ENCODE measurements at regions not wholly inside any gene's neighbourhood (a gene's known extent, or its start where the extent isn't known, plus 50 kb on each side); places are given as distances from the start of the nearest gene placed in this dataset.

- 87 to 92% (median 91%) methylated on average over 8 of the region's 8 CpGs for WGBS, 3 donors
These were observed 385.6 kb downstream of the UQCRFS1 start for GRCh38 chr19:28827382-28827781.

GRCh38 chr19:28823338-28823961, 389.5 kb downstream of the UQCRFS1 start:
- WGBS, 3 donors, result 55 to 81% (median 77%) methylated on average over 11 of the region's 11 CpGs
- H3K9me3 ChIP-seq, result no peaks in the 10 kb centered on the region
- no peak overlapping the region for H3K27ac ChIP-seq
- no peak overlapping the region for H3K4me3 ChIP-seq
- intact Hi-C loops (cut with DNase I), result no loop called here
- no peaks in the 10 kb centered on the region for H3K36me3 ChIP-seq (ENCODE audit: insufficient read depth in 1 of 2, low read depth in 1 of 2)
- ATAC-seq (no peak), DNase-seq (no peak)
- H3K4me1 ChIP-seq, result no peaks in the 10 kb centered on the region
- peaks cover 0 to 3% (median 0%) of the 10 kb centered on the region in 3 donors for H3K27me3 ChIP-seq (ENCODE audit: insufficient read depth in 3 of 3, low read length in 2 of 3)
- no peak for TF ChIP-seq CTCF (IDR thresholded peaks at IDR 0.05)

More at GRCh38 chr19:28827382-28827781, 385.6 kb downstream of the UQCRFS1 start:
- peaks cover 0 to 3% (median 0%) of the 10 kb centered on the region in 3 donors for H3K27me3 ChIP-seq (ENCODE audit: insufficient read depth in 3 of 3, low read length in 2 of 3)
- no peaks in the 10 kb centered on the region for H3K36me3 ChIP-seq (ENCODE audit: insufficient read depth in 1 of 2, low read depth in 1 of 2)
- intact Hi-C loops (cut with DNase I), result no loop called here
- ATAC-seq, result no peak
- H3K27ac ChIP-seq, result no peak overlapping the region
- H3K9me3 ChIP-seq, result no peaks in the 10 kb centered on the region
- no peak for TF ChIP-seq CTCF (IDR thresholded peaks at IDR 0.05)
- DNase-seq, result no peak
- H3K4me3 ChIP-seq, result no peak overlapping the region
- H3K4me1 ChIP-seq, result no peaks in the 10 kb centered on the region

GRCh38 chr19:28820289-28820688, 392.7 kb downstream of the UQCRFS1 start:
- no peaks in the 10 kb centered on the region for H3K27me3 ChIP-seq (ENCODE audit: insufficient read depth in 3 of 3, low read length in 2 of 3)
- ATAC-seq, result no peak
- no peaks in the 10 kb centered on the region for H3K4me1 ChIP-seq
- H3K36me3 ChIP-seq (ENCODE audit: insufficient read depth in 1 of 2, low read depth in 1 of 2), result no peaks in the 10 kb centered on the region
- no peak overlapping the region for H3K4me3 ChIP-seq
- intact Hi-C loops (cut with DNase I), result no loop called here
- 83 to 87% (median 84%) methylated on average over 2 of the region's 2 CpGs for WGBS, 3 donors
- no peak for TF ChIP-seq CTCF (IDR thresholded peaks at IDR 0.05)
- H3K9me3 ChIP-seq, result no peaks in the 10 kb centered on the region
- no peak overlapping the region for H3K27ac ChIP-seq
- DNase-seq, result no peak

- H3K27ac ChIP-seq, result no peak overlapping the region
- WGBS, 3 donors, result 49 to 97% (median 73%) methylated on average over 2 of the region's 2 CpGs
- H3K27me3 ChIP-seq (ENCODE audit: insufficient read depth in 3 of 3, low read length in 2 of 3), result peaks cover 0 to 3% (median 0%) of the 10 kb centered on the region in 3 donors
- H3K36me3 ChIP-seq (ENCODE audit: insufficient read depth in 1 of 2, low read depth in 1 of 2), result no peaks in the 10 kb centered on the region
- TF ChIP-seq CTCF (IDR thresholded peaks at IDR 0.05), result no peak
- no peak for DNase-seq
- H3K4me1 ChIP-seq, result no peaks in the 10 kb centered on the region
- no peaks in the 10 kb centered on the region for H3K9me3 ChIP-seq
- intact Hi-C loops (cut with DNase I), result no loop called here
- H3K4me3 ChIP-seq, result no peak overlapping the region
- no peak for ATAC-seq
These were observed 397.7 kb downstream of the UQCRFS1 start for GRCh38 chr19:28815257-28815656.

- H3K4me1 ChIP-seq, result no peaks in the 10 kb centered on the region
- H3K9me3 ChIP-seq, result no peaks in the 10 kb centered on the region
- intact Hi-C loops (cut with DNase I), result no loop called here
- H3K36me3 ChIP-seq (ENCODE audit: insufficient read depth in 1 of 2, low read depth in 1 of 2), result no peaks in the 10 kb centered on the region
- 66 to 69% (median 69%) methylated on average over 3 of the region's 3 CpGs for WGBS, 3 donors
- H3K4me3 ChIP-seq, result no peak overlapping the region
- DNase-seq (no peak), ATAC-seq (no peak)
- no peak overlapping the region for H3K27ac ChIP-seq
- TF ChIP-seq CTCF (IDR thresholded peaks at IDR 0.05), result no peak
- H3K27me3 ChIP-seq (ENCODE audit: insufficient read depth in 3 of 3, low read length in 2 of 3), result peaks cover 8 to 54% (median 11%) of the 10 kb centered on the region in 3 donors
These were observed 418.6 kb downstream of the UQCRFS1 start for GRCh38 chr19:28794301-28794700.

Data from psoas muscle (tissue), 7 donors.